ENCODE measurements at regions not wholly inside any gene's neighbourhood (a gene's known extent, or its start where the extent isn't known, plus 50 kb on each side); places are given as distances from the start of the nearest gene placed in this dataset.

DNA sequence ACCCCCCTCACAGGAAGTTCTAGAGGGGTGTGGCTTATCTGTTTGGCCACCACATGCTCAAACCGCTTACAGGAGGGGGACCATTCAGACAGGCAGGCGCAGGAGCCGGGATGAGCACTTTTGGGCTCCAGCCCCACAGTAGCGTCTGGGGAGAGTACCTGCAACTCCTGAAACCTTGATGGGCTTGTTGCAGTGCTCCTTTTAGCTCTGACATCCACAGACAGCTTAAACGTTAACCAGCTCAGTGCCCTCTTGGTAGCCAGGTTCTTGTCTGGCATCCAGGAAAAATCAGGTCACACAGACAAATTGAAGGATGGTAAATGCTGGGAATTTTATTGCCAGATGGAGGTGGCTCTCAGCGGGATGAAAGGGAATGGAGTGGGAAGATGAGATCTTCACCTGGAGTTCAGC lies 326.3 kb downstream of the ETS1 start:
- no peaks in the 10 kb centered on the region for H3K9me3 Mint-ChIP-seq
- DNase-seq: no peak
- H3K4me3 Mint-ChIP-seq: no peak overlapping the region
- peaks cover 6% of the 10 kb centered on the region for H3K4me1 Mint-ChIP-seq (ENCODE audit: low read depth)
- H3K27me3 Mint-ChIP-seq (ENCODE audit: low read depth): no peaks in the 10 kb centered on the region
- H3K36me3 Mint-ChIP-seq (ENCODE audit: insufficient read depth): no peaks in the 10 kb centered on the region
- ATAC-seq: no peak

DNA sequence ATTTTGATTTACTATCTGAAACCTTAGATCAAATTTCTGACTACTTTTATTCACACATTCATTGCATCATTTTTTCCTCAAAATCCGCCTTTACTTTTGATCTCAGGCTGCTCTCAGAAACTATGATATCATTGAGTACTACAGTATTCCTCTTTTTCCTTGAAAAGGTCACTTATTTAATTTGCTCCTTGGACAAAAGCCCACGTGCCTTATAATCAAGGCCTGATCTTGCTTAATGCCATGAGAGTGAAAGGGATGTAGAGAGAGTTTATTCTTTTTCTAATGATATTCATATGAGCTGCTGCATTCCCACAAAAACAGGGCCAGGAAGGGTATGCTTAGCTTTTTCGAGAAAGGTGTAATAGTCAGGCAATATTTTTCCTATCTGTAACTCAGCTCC lies 327.0 kb downstream of the ETS1 start:
- H3K36me3 Mint-ChIP-seq (ENCODE audit: insufficient read depth): no peaks in the 10 kb centered on the region
- DNase-seq (no peak), ATAC-seq (no peak)
- peaks cover 6% of the 10 kb centered on the region for H3K4me1 Mint-ChIP-seq (ENCODE audit: low read depth)
- H3K27me3 Mint-ChIP-seq (ENCODE audit: low read depth): no peaks in the 10 kb centered on the region
- H3K4me3 Mint-ChIP-seq: no peak overlapping the region
- no peaks in the 10 kb centered on the region for H3K9me3 Mint-ChIP-seq

DNA sequence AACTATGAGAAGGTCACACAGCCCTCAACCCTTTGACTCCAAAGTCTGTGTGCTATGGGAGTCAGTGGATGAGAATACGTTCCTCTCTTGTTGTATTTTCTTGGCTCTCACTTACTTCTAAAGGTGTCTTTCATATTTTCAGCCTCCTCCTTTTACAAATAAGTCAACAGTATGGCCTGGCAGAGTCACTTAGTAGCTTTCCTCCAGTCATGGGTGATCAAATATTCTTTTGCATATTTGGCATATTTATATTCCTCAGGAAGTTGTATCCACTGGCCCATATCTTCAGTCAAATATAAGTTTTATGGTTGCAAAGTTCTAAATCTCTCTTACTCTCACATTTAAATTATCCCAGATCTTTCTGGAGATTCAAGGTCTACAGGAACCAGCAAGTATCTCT lies 327.5 kb downstream of the ETS1 start:
- no peaks in the 10 kb centered on the region for H3K27me3 Mint-ChIP-seq (ENCODE audit: low read depth)
- ATAC-seq (no peak), DNase-seq (no peak)
- no peaks in the 10 kb centered on the region for H3K36me3 Mint-ChIP-seq (ENCODE audit: insufficient read depth)
- peaks cover 6% of the 10 kb centered on the region for H3K4me1 Mint-ChIP-seq (ENCODE audit: low read depth)
- H3K9me3 Mint-ChIP-seq: no peaks in the 10 kb centered on the region
- no peak overlapping the region for H3K4me3 Mint-ChIP-seq

DNA sequence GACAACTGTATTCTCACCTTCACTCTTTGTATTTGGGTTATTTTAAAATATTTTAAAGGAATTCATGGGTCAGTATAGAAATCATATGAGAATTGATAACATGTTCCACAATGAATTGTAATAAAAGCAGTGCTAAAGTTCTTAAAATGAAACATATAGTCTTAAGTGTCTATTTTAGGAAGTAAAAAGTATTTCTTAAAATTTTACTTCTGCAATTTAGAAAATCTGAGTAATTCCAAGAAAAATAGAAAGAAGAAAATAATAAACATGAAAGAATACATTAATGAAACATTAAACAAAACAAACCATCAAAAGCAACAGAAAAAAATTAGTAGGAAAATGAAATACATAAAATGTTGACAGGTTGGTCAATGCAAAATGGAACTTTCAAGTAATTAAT lies 332.4 kb downstream of the ETS1 start:
- no peaks in the 10 kb centered on the region for H3K4me1 Mint-ChIP-seq (ENCODE audit: low read depth)
- H3K4me3 Mint-ChIP-seq: no peak overlapping the region
- ATAC-seq (no peak), DNase-seq (no peak)
- H3K27me3 Mint-ChIP-seq (ENCODE audit: low read depth): no peaks in the 10 kb centered on the region
- no peaks in the 10 kb centered on the region for H3K9me3 Mint-ChIP-seq
- no peaks in the 10 kb centered on the region for H3K36me3 Mint-ChIP-seq (ENCODE audit: insufficient read depth)

GRCh38 chr11:128251140-128251539 lies 336.2 kb downstream of the ETS1 start:
- no peaks in the 10 kb centered on the region for H3K27me3 Mint-ChIP-seq (ENCODE audit: low read depth)
- H3K36me3 Mint-ChIP-seq (ENCODE audit: insufficient read depth): no peaks in the 10 kb centered on the region
- H3K4me1 Mint-ChIP-seq (ENCODE audit: low read depth): no peaks in the 10 kb centered on the region
- H3K4me3 Mint-ChIP-seq: no peak overlapping the region
- H3K9me3 Mint-ChIP-seq: no peaks in the 10 kb centered on the region
- DNase-seq: no peak
- no peak for ATAC-seq

- no peaks in the 10 kb centered on the region for H3K9me3 Mint-ChIP-seq
- H3K27me3 Mint-ChIP-seq (ENCODE audit: low read depth): no peaks in the 10 kb centered on the region
- ATAC-seq: no peak
- no peaks in the 10 kb centered on the region for H3K4me1 Mint-ChIP-seq (ENCODE audit: low read depth)
- no peaks in the 10 kb centered on the region for H3K36me3 Mint-ChIP-seq (ENCODE audit: insufficient read depth)
- DNase-seq: no peak
- no peak overlapping the region for H3K4me3 Mint-ChIP-seq
Measured at GRCh38 chr11:128250482-128250881, 336.9 kb downstream of the ETS1 start.

GRCh38 chr11:128246810-128247594 lies 340.4 kb downstream of the ETS1 start:
- Mint-ChIP-seq H3K9me3 (no peaks in the 10 kb centered on the region), H3K4me1 (ENCODE audit: low read depth) (no peaks in the 10 kb centered on the region), H3K27me3 (ENCODE audit: low read depth) (no peaks in the 10 kb centered on the region), H3K4me3 (no peak overlapping the region), H3K36me3 (ENCODE audit: insufficient read depth) (no peaks in the 10 kb centered on the region)
- no peak for DNase-seq
- ATAC-seq: no peak

DNA sequence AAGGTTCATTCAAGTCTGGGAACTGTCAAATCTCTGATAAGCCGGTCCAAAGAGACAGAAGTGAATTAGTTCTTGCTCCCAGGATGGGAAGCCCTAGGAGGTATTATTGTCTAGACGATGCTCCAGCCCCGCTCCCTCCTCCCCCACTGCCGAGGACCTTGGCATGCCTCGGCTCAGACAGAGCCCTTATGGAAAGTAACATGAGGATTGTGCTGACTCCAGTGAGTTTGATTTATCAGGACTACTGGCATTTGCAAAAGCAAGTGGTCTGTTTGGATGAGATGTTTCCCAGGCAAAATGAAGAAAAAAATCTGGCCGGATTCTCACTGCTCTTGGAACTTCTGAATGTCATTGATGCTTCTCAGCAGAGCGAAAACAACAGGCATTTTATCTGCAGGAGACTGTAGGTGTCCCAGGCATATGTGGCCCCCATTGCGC lies 341.0 kb downstream of the ETS1 start:
- ATAC-seq: no peak
- DNase-seq: no peak
- H3K4me1 Mint-ChIP-seq (ENCODE audit: low read depth): no peaks in the 10 kb centered on the region
- no peaks in the 10 kb centered on the region for H3K9me3 Mint-ChIP-seq
- H3K27me3 Mint-ChIP-seq (ENCODE audit: low read depth): no peaks in the 10 kb centered on the region
- no peak overlapping the region for H3K4me3 Mint-ChIP-seq
- H3K36me3 Mint-ChIP-seq (ENCODE audit: insufficient read depth): no peaks in the 10 kb centered on the region

DNA sequence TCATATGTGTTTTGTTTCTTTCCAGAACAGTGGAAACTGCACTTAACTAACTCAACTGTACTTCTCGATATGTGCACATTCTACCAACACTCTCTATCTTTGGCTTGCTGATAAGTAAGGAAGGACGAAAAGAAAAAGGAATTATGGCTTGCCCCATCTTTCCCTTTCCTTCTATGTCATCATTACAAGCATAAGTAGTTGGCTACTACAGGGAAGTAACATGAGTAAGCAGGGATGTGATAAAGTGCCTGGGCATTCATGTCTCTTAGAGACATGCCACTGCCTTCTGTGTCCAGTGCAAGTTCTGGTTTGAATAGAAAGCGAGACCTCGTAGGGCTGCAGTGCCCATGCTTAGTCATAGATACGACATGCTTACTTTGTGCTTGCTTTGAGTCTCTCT lies 342.5 kb downstream of the ETS1 start:
- Mint-ChIP-seq H3K4me3 (no peak overlapping the region), H3K27me3 (ENCODE audit: low read depth) (no peaks in the 10 kb centered on the region), H3K4me1 (ENCODE audit: low read depth) (no peaks in the 10 kb centered on the region), H3K36me3 (ENCODE audit: insufficient read depth) (no peaks in the 10 kb centered on the region), H3K9me3 (no peaks in the 10 kb centered on the region)
- no peak for DNase-seq
- no peak for ATAC-seq

DNA sequence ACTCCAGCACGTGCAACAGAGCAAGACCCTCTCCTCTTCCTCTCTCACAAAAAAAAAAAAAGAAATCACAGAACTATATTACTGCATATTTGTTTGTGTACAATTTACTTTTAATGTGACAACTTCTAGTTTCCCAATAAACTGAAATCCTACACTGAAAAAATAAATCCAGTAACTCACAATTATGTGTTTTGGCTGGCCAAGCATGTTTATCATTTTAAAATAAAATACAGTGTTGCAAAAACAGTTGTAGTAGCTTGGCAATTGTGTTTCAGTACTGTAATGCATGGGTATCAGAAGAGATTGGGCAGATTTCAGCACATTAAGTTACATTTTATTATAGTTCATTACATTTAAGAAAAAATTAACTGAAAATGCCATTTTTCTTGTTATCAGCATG lies 344.9 kb downstream of the ETS1 start:
- ATAC-seq (no peak), DNase-seq (no peak)
- H3K9me3 Mint-ChIP-seq: no peaks in the 10 kb centered on the region
- no peaks in the 10 kb centered on the region for H3K27me3 Mint-ChIP-seq (ENCODE audit: low read depth)
- H3K4me1 Mint-ChIP-seq (ENCODE audit: low read depth): peaks cover 22% of the 10 kb centered on the region
- H3K4me3 Mint-ChIP-seq: no peak overlapping the region
- H3K36me3 Mint-ChIP-seq (ENCODE audit: insufficient read depth): no peaks in the 10 kb centered on the region

- peaks cover 22% of the 10 kb centered on the region for H3K4me1 Mint-ChIP-seq (ENCODE audit: low read depth)
- no peaks in the 10 kb centered on the region for H3K9me3 Mint-ChIP-seq
- DNase-seq (no peak), ATAC-seq (no peak)
- H3K36me3 Mint-ChIP-seq (ENCODE audit: insufficient read depth): no peaks in the 10 kb centered on the region
- no peaks in the 10 kb centered on the region for H3K27me3 Mint-ChIP-seq (ENCODE audit: low read depth)
- no peak overlapping the region for H3K4me3 Mint-ChIP-seq
Measured at GRCh38 chr11:128240546-128240945, 346.8 kb downstream of the ETS1 start.

DNA sequence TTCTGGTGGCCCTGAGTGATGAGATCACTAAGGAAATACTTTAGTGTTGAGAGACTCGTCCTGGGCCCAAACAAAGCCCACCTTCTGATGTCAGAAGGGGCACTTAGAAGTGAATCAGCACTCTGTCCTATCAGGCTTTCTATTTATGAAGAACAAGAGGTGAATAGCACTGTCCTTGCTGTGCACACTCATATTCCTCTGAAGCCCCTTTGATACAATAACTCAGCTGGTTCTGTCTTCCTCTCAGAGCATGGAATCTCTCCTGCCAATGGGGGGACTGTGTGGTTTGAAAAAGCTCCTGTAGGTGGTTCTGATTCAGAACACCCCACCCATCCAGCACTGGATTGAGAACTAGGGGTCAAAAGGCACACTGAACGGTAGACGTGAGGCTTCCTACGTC lies 348.1 kb downstream of the ETS1 start:
- peak overlapping the region; percentile 11 for H3K4me3 Mint-ChIP-seq
- no peaks in the 10 kb centered on the region for H3K9me3 Mint-ChIP-seq
- H3K27me3 Mint-ChIP-seq (ENCODE audit: low read depth): no peaks in the 10 kb centered on the region
- ATAC-seq (peak; percentile 41 to 53), DNase-seq (no peak)
- H3K36me3 Mint-ChIP-seq (ENCODE audit: insufficient read depth): no peaks in the 10 kb centered on the region
- peaks cover 22% of the 10 kb centered on the region for H3K4me1 Mint-ChIP-seq (ENCODE audit: low read depth)

DNA sequence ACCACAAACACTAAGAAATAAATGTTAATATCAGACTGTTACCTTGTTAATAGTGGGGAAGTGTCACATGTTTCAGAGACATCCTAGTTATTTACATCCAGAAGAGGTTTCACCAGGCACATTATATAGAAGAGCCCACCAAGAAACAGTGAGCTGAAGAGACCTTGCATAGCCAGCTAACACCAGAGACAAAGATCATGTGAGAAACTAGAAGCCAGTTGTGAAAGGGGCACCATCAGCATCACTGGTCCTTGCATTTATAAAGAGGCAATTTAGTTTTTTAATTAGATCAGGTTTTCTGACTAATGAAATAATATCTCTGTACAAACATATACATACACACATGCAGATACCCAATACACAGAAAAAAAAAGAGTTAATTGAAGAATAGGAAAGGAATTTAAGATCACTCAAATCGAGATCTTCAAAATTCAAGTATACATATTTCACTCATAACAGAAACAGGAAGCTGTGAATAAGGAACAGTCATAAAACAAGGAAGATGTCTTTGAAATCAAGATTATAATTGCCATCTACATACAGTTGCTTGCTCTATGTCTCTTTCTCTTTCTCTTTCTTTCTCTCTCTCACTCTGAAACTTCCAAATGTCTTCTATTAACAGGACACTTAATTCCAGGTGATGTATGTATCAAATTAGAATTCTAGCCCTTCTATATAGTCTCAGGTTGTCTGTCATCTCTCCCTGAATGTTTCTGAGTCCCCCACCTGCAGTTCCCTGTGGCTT lies 348.7 kb downstream of the ETS1 start:
- DNase-seq: no peak
- ATAC-seq: peak; percentile 93
- H3K4me1 Mint-ChIP-seq (ENCODE audit: low read depth): peaks cover 22% of the 10 kb centered on the region
- H3K36me3 Mint-ChIP-seq (ENCODE audit: insufficient read depth): no peaks in the 10 kb centered on the region
- peak overlapping the region; percentile 13 for H3K4me3 Mint-ChIP-seq
- no peaks in the 10 kb centered on the region for H3K27me3 Mint-ChIP-seq (ENCODE audit: low read depth)
- no peaks in the 10 kb centered on the region for H3K9me3 Mint-ChIP-seq

DNA sequence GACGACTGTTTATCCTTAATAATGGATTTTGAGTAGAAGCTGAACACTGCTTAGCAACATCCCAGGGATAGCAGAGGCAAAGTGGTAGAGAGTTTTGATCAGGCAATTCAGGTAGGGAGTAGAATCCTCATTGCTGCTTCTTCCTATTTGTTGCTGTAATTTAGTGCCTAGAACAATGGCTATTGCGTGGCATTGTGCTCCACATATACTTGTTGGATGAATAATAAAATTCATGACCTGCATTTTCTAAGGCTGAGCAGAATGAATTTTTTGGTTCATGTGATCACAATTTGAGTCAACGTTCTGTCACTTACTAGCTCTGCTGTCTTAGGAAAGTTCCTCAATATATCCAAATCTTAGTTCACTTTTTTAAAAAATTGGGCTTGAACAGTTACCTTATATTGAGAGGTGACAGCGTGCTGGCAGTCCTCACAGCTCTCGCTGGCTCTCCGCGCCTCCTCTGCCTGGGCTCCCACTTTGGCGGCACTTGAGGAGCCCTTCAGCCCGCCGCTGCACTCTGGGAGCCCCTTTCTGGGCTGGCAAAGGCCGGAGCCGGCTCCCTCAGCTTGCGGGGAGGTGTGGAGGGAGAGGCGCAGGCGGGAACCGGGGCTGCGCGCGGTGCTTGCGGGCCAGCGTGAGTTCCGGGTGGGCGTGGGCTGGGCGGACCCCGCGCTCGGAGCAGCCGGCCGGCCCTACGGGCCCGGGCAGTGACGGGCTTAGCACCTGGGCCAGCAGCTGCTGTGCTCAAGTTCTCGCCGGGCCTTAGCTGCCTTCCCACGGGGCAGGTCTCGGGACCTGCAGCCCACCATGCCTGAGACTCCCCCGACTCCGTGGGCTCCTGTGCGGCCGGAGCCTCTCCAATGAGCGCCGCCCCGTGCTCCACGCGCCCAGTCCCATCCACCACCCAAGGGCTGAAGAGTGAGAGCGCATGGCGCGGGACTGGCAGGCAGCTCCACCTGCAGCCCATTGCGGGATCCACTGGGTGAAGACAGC lies 350.6 kb downstream of the ETS1 start:
- no peak for ATAC-seq
- Mint-ChIP-seq H3K4me1 (ENCODE audit: low read depth) (peaks cover 38% of the 10 kb centered on the region), H3K27me3 (ENCODE audit: low read depth) (no peaks in the 10 kb centered on the region), H3K9me3 (no peaks in the 10 kb centered on the region), H3K36me3 (ENCODE audit: insufficient read depth) (no peaks in the 10 kb centered on the region), H3K4me3 (no peak overlapping the region)
- DNase-seq: no peak
